ES-I3 (cell line): ENCODE measurements at regions not wholly inside any gene's neighbourhood (a gene's known extent, or its start where the extent isn't known, plus 50 kb on each side); places are given as distances from the start of the nearest gene placed in this dataset.

Experiments
- H3K36me3 ChIP-seq: 2 replicates; pipeline ENCODE4 v1.6.1; 2013; ENCODE audit warnings: mild to moderate bottlenecking, low read length, control low read depth, moderate library complexity; ENCODE audit not compliant: insufficient read depth
- H3K4me1 ChIP-seq: 2 replicates; pipeline ENCODE4 v1.6.1; 2013; ENCODE audit warnings: mild to moderate bottlenecking, control low read depth, low read length; ENCODE audit not compliant: insufficient read depth
- H3K9ac ChIP-seq: 2 replicates; pipeline ENCODE4 v1.6.1; 2013; ENCODE audit warnings: low read depth, mild to moderate bottlenecking, low read length, moderate library complexity
- H3K9me3 ChIP-seq: 2 replicates; pipeline ENCODE4 v1.6.1; 2013; ENCODE audit warnings: mild to moderate bottlenecking, low read length, moderate library complexity; ENCODE audit not compliant: control insufficient read depth, insufficient read depth

DNA sequence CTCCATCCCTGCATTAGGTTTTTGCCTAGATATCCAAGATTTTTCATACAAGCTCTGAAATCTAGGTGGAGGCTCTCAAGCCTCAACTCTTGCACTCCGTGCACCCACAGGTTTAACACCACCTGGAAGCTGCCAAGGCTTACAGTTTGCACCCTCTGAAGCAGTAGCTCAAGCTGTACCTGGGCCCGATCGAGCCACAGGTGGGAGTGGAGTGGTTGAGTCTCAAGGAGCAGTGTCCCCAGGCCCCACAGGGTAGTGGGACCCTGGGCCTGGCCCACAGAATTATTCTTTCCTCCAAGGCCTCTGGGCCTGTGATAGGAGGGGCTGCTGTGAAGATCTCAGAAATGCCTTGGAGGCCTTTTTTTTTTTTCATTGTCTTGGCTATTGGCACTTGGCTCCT is 973.5 kb upstream of the MAP3K7 start:
- no peaks in the 10 kb centered on the region for H3K4me1 ChIP-seq
- H3K9ac ChIP-seq = no peak overlapping the region
- H3K36me3 ChIP-seq = no peaks in the 10 kb centered on the region
- H3K9me3 ChIP-seq = no peaks in the 10 kb centered on the region

- Histone ChIP-seq H3K9ac (no peak overlapping the region), H3K9me3 (no peaks in the 10 kb centered on the region), H3K4me1 (no peaks in the 10 kb centered on the region)
Observed at GRCh38 chr6:91540902-91541301, 954.0 kb upstream of the MAP3K7 start.

DNA sequence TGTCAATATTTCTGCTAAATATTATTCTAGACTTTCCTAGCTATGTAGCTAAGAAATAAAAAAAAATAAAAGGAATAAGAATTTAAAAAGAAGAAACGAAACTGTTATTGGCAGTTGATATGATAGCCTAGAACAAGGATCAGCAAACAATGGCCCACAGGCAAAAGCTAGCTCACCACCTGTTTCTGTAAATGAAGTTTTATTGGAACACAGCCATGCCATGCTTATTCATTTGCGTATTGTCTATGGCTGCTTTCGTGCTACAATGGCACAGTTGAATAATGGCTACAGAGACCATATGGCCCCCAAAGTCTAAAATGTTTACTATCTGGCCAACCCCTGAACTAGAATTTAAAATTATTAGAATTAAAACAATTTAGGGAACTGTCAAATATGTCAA is 952.6 kb upstream of the MAP3K7 start:
- H3K9me3 ChIP-seq = no peaks in the 10 kb centered on the region
- no peaks in the 10 kb centered on the region for H3K36me3 ChIP-seq
- no peaks in the 10 kb centered on the region for H3K4me1 ChIP-seq
- H3K9ac ChIP-seq = no peak overlapping the region

More at GRCh38 chr6:91540902-91541301, 954.0 kb upstream of the MAP3K7 start:
- H3K36me3 ChIP-seq = no peaks in the 10 kb centered on the region

DNA sequence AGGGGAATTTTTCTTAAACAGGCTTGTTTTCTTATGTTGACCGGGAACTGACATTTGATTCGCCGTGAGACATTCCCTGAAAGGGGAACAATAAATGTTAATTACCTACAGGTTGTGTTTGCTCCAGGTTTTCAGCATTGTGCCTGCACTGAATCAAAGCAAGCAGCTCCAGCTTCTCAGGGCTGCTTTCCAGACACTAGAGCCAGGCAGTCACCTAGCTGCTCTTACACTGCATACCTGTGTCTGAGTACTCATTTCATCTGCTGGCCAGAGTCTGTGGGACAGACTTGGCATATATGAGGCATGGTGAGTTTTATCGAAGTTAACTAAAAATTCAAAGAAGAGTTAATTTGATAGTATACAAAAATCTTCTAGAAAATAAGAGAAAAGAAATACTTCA is 951.8 kb upstream of the MAP3K7 start:
- no peaks in the 10 kb centered on the region for H3K36me3 ChIP-seq
- no peak overlapping the region for H3K9ac ChIP-seq
- H3K4me1 ChIP-seq = no peaks in the 10 kb centered on the region
- no peaks in the 10 kb centered on the region for H3K9me3 ChIP-seq

DNA sequence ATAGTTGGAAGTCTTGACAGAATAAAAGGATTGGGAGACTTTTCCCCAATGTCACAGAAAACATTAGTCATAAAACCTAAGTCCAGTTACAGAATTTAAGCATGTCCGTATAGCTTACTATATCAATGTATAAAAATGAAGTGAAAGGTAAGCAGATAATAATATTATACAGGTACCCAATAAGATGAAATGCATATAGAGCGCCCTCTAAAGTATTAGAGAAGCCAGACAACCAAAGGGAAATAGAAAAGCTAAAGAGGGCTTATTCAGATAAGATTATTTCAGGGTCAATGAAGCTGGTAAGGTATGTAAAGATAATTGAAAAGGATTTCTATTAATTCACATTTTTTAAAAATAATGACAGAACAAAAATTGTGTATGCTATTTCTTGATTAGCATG is 947.7 kb upstream of the MAP3K7 start:
- Histone ChIP-seq H3K9me3 (no peaks in the 10 kb centered on the region), H3K4me1 (no peaks in the 10 kb centered on the region), H3K9ac (no peak overlapping the region), H3K36me3 (no peaks in the 10 kb centered on the region)

DNA sequence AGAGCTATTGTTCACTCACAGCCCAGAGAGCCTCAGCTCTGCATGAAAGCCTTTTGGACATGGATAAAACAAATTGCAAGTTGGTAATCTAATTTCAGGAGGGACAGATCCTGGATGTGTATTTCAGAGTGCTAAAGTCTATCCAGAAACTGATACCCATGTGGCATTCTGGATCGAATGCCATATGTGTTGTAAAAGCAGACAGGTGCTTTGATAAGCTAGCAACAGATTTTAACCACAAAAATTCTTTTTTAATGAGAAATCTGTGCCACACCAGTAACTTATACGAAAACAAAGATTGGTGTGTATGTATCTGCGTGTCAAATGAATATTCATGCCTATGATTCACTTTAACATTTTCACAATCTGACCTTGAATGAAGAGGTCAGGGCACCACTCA is 936.6 kb upstream of the MAP3K7 start:
- no peak overlapping the region for H3K9ac ChIP-seq
- H3K4me1 ChIP-seq = no peaks in the 10 kb centered on the region
- H3K9me3 ChIP-seq = no peaks in the 10 kb centered on the region
- no peaks in the 10 kb centered on the region for H3K36me3 ChIP-seq

DNA sequence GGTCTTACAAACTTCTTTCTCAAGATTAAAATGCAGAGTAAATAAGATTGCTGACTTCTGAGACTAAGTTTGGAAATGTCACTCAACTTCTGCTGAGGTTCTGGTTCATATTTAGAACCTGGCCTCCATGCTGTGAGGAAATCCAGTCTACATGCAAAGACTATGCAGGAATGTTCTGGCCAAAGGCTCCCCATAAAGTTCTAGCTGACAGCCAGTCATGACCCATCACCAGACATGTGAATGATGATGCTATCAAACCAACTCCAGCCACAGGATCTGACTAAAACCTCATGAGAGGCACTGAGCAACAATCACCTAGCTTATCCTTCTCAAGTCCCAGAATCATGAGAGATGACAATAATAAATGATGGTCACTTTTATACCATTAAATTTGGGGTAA is 935.1 kb upstream of the MAP3K7 start:
- Histone ChIP-seq H3K9me3 (no peaks in the 10 kb centered on the region), H3K9ac (no peak overlapping the region), H3K4me1 (no peaks in the 10 kb centered on the region), H3K36me3 (no peaks in the 10 kb centered on the region)

GRCh38 chr6:91509711-91510110 is 922.8 kb upstream of the MAP3K7 start:
- no peaks in the 10 kb centered on the region for H3K36me3 ChIP-seq
- no peak overlapping the region for H3K9ac ChIP-seq

GRCh38 chr6:91509039-91509438 is 922.2 kb upstream of the MAP3K7 start:
- Histone ChIP-seq H3K9ac (no peak overlapping the region), H3K36me3 (no peaks in the 10 kb centered on the region), H3K9me3 (peaks cover 3% of the 10 kb centered on the region; the same call in 1 of the 2 replicates), H3K4me1 (no peaks in the 10 kb centered on the region)

More at GRCh38 chr6:91509711-91510110, 922.8 kb upstream of the MAP3K7 start:
- Histone ChIP-seq H3K4me1 (no peaks in the 10 kb centered on the region), H3K9me3 (peaks cover 3% of the 10 kb centered on the region; the same call in 1 of the 2 replicates)

DNA sequence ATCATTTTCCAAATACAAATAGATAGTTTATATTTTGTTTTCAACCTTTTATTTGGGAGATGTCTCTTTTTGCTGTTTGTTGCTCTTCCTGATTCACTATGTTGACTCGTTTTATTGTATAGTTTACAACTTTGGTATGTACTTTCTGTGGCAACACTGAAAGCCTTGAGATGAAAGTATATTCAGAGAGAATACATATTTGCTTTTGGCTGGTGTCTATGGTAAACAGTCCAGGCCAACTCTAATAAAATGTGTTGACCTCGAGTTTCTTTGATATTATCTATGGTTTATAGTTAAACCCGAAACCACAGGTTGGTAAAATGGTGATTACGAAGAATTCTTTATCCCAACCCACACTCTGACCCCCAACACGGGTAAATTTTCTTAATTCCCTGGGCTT is 919.6 kb upstream of the MAP3K7 start:
- H3K9me3 ChIP-seq = peaks cover 3% of the 10 kb centered on the region; the same call in 1 of the 2 replicates
- H3K9ac ChIP-seq = no peak overlapping the region
- H3K4me1 ChIP-seq = no peaks in the 10 kb centered on the region
- no peaks in the 10 kb centered on the region for H3K36me3 ChIP-seq

- Histone ChIP-seq H3K9ac (no peak overlapping the region), H3K36me3 (no peaks in the 10 kb centered on the region), H3K9me3 (peaks cover 3% of the 10 kb centered on the region; the same call in 1 of the 2 replicates), H3K4me1 (no peaks in the 10 kb centered on the region)
Observed at GRCh38 chr6:91505199-91505598, 918.3 kb upstream of the MAP3K7 start.

GRCh38 chr6:91501930-91502329 is 915.1 kb upstream of the MAP3K7 start:
- no peak overlapping the region for H3K9ac ChIP-seq
- no peaks in the 10 kb centered on the region for H3K9me3 ChIP-seq
- H3K36me3 ChIP-seq = no peaks in the 10 kb centered on the region
- H3K4me1 ChIP-seq = no peaks in the 10 kb centered on the region

- H3K4me1 ChIP-seq = no peaks in the 10 kb centered on the region
- H3K9ac ChIP-seq = no peak overlapping the region
- no peaks in the 10 kb centered on the region for H3K36me3 ChIP-seq
Observed at GRCh38 chr6:91500689-91501303, 913.9 kb upstream of the MAP3K7 start.

DNA sequence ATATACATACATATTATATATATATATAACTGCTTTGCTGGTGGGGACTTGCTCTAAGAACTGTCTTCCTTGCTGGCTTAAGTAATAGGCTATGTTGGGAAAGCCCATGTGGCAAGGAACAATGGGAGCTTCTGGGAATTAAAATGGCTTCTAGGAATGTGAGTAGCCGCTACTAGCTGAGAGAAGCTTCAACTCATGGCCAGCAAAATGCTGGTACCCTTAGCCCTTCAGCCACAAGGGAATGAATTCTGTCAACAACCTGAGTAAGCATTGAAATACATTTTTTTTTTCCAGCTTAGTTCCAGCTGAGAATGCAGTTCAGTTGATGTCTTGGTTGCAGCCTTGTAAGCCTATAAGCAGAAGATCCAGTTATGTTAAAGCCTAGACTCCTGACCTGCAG is 911.7 kb upstream of the MAP3K7 start:
- H3K4me1 ChIP-seq = no peaks in the 10 kb centered on the region
- no peaks in the 10 kb centered on the region for H3K36me3 ChIP-seq
- H3K9me3 ChIP-seq = no peaks in the 10 kb centered on the region
- no peak overlapping the region for H3K9ac ChIP-seq

More at GRCh38 chr6:91500689-91501303, 913.9 kb upstream of the MAP3K7 start:
- H3K9me3 ChIP-seq = no peaks in the 10 kb centered on the region

DNA sequence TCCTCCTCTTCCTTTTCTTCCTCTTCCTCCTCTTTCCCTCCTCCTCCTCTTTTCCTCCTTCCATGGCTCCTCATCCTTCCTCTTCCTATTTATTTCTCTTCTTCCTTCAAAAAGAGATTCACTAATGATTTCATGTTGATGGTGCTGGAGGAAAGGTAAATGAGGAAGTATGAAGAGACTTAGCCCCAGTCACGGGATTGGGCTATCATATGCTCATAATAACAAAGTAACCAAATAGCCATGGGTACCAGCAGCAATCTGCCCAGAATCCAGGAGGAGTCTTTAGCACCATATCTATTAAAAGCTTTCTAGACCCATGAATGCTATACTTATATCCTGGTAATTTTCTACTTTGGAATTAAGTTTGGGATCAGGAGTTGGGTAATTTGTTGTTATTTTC is 910.9 kb upstream of the MAP3K7 start:
- Histone ChIP-seq H3K4me1 (no peaks in the 10 kb centered on the region), H3K9ac (no peak overlapping the region), H3K9me3 (no peaks in the 10 kb centered on the region), H3K36me3 (no peaks in the 10 kb centered on the region)
